H1 (cell line): ENCODE measurements at regions not wholly inside any gene's neighbourhood (a gene's known extent, or its start where the extent isn't known, plus 50 kb on each side); places are given as distances from the start of the nearest gene placed in this dataset.

Source experiments
- CTCF ChIA-PET: fragments of 300-600 bp; sonication (Branson Sonifier 250); formaldehyde crosslinking; loops from one replicate; lab custom pipeline; 2021; ENCODE audit not compliant: partially characterized antibody; lab: Charles Lee
- POLR2A ChIA-PET: fragments of 300-600 bp; sonication (Branson Sonifier 250); formaldehyde crosslinking; loops from one replicate; lab custom pipeline; 2021; ENCODE audit warnings: inconsistent platforms; ENCODE audit not compliant: partially characterized antibody; lab: Charles Lee
- DNase-seq, 2 experiments: peaks; one replicate each; pipeline versions ENCODE4 v3.0.0 to v3.0.0-alpha.2; 2010 to 2022; ENCODE audit warnings: low spot score in 2 of 2, low read depth in 1 of 2, mixed read lengths in 1 of 2
- FAIRE-seq: peaks from 2 replicates; lab custom pipeline; 2011; peaks lifted over from hg19 to GRCh38; lab: Jason Lieb, UNC
- H2AFZ ChIP-seq: 2 replicates; pipeline ENCODE4 v1.8.1; 2012; ENCODE audit warnings: low read length, inconsistent platforms
- H2AK5ac ChIP-seq: 2 replicates; pipeline ENCODE4 v1.6.1; 2013; ENCODE audit warnings: low read depth, low read length
- H2BK120ac ChIP-seq: replicated peaks from 2 replicates; pipeline ENCODE3; 2013; ENCODE audit warnings: low read depth, low read length, inconsistent platforms
- H2BK12ac ChIP-seq: 2 replicates; pipeline ENCODE4 v1.6.1; 2013; ENCODE audit warnings: low read depth, low read length
- H2BK15ac ChIP-seq: 2 replicates; pipeline ENCODE4 v1.6.1; 2013; ENCODE audit warnings: low read length
- H2BK20ac ChIP-seq: 2 replicates; pipeline ENCODE4 v1.6.1; 2013; ENCODE audit warnings: low read length
- H2BK5ac ChIP-seq: 2 replicates; pipeline ENCODE4 v1.6.1; 2013; ENCODE audit warnings: low read depth, low read length
- H3K14ac ChIP-seq: 2 replicates; pipeline ENCODE4 v1.6.1; 2013; ENCODE audit warnings: inconsistent platforms; ENCODE audit not compliant: insufficient read length
- H3K18ac ChIP-seq: 2 replicates; pipeline ENCODE4 v1.6.1; 2013; ENCODE audit warnings: low read length; ENCODE audit errors: extremely low read depth
- H3K23ac ChIP-seq: 2 replicates; pipeline ENCODE4 v1.6.1; 2013; ENCODE audit warnings: inconsistent platforms; ENCODE audit not compliant: insufficient read length
- H3K23me2 ChIP-seq: 2 replicates; pipeline ENCODE4 v1.6.1; 2013; ENCODE audit warnings: low read depth, low read length
- H3K27ac ChIP-seq: 2 replicates; pipeline ENCODE4 v1.6.1; 2011; ENCODE audit warnings: low read depth, low read length, inconsistent platforms
- H3K27me3 ChIP-seq, 4 experiments: replicated peaks in 1 of 4; 1 replicate in 1 of 4; 2 replicates in 3 of 4; pipeline versions ENCODE4 v1.6.1 to v1.8.1; 2011 to 2013; ENCODE audit warnings: low read length in 3 of 4, mild to moderate bottlenecking in 3 of 4, inconsistent platforms in 2 of 4, mixed read lengths in 2 of 4, moderate library complexity in 1 of 4; ENCODE audit not compliant: control insufficient read depth in 3 of 4, insufficient read depth in 3 of 4; ENCODE audit errors: extremely low read depth in 1 of 4
- H3K36me3 ChIP-seq, 4 experiments: 2 replicates each; pipeline versions ENCODE4 v1.6.1 to v1.8.1; 2011 to 2013; ENCODE audit warnings: mild to moderate bottlenecking in 4 of 4, low read length in 3 of 4, moderate library complexity in 2 of 4, control low read depth in 1 of 4, inconsistent platforms in 1 of 4; ENCODE audit not compliant: insufficient read depth in 4 of 4, control insufficient read depth in 2 of 4
- H3K4ac ChIP-seq: replicated peaks from 2 replicates; pipeline ENCODE3; 2013; ENCODE audit warnings: low read length, low read depth, mixed read lengths, inconsistent platforms; ENCODE audit not compliant: insufficient read length
- H3K4me1 ChIP-seq, 4 experiments: replicated peaks in 1 of 4; 1 replicate in 1 of 4; 2 replicates in 3 of 4; pipeline versions ENCODE4 v1.6.1 to v1.8.1; 2011 to 2013; ENCODE audit warnings: low read length in 3 of 4, inconsistent platforms in 2 of 4, mixed read lengths in 1 of 4; ENCODE audit not compliant: insufficient read depth in 4 of 4, control insufficient read depth in 3 of 4
- H3K4me2 ChIP-seq, 2 experiments: 2 replicates each; pipeline versions ENCODE4 v1.6.1 to v1.8.1; 2011 to 2013; ENCODE audit warnings: low read depth in 2 of 2, low read length in 2 of 2, control low read depth in 1 of 2, inconsistent platforms in 1 of 2, mild to moderate bottlenecking in 1 of 2; ENCODE audit not compliant: insufficient read depth in 1 of 2
- H3K4me3 ChIP-seq, 4 experiments: fragments of 200-600, 300-600 bp in 1 of 4; sonication (generic), shearing (Covaris generic), sonication (Bioruptor Twin) in 1 of 4; 2 replicates each; pipeline versions ENCODE4 v1.5.1 to v1.8.1; 2011 to 2016; ENCODE audit warnings: low read length in 4 of 4, low read depth in 3 of 4, control low read depth in 2 of 4, inconsistent platforms in 2 of 4, mild to moderate bottlenecking in 2 of 4, mixed read lengths in 1 of 4, moderate library complexity in 1 of 4; ENCODE audit not compliant: insufficient read depth in 2 of 4; ENCODE audit errors: extremely low read depth in 1 of 4
- H3K56ac ChIP-seq: replicated peaks from 2 replicates; pipeline ENCODE3; 2013; ENCODE audit warnings: low read depth, mild to moderate bottlenecking, mixed read lengths, low read length, inconsistent platforms; ENCODE audit not compliant: insufficient read length
- H3K79me1 ChIP-seq: 2 replicates; pipeline ENCODE4 v1.6.1; 2013; ENCODE audit warnings: low read depth, low read length, control low read depth
- H3K79me2 ChIP-seq, 2 experiments: 2 replicates each; pipeline versions ENCODE4 v1.6.1 to v1.8.1; 2012 to 2013; ENCODE audit warnings: low read length in 2 of 2, mild to moderate bottlenecking in 2 of 2, inconsistent platforms in 1 of 2; ENCODE audit not compliant: insufficient read depth in 2 of 2, control insufficient read depth in 1 of 2
- H3K9ac ChIP-seq, 4 experiments: replicated peaks in 1 of 4; 1 replicate in 1 of 4; 2 replicates in 3 of 4; pipeline versions ENCODE4 v1.6.1 to v1.8.1; 2011 to 2013; ENCODE audit warnings: low read depth in 3 of 4, low read length in 3 of 4, control low read depth in 2 of 4, mild to moderate bottlenecking in 2 of 4, moderate library complexity in 2 of 4, inconsistent platforms in 1 of 4; ENCODE audit errors: extremely low read depth in 1 of 4
- H3K9me3 ChIP-seq, 2 experiments: 2 replicates each; pipeline versions ENCODE4 v1.6.1 to v1.8.1; 2012 to 2013; ENCODE audit warnings: mild to moderate bottlenecking in 2 of 2, moderate library complexity in 2 of 2, control low read depth in 1 of 2, inconsistent platforms in 1 of 2, low read depth in 1 of 2, low read length in 1 of 2, mixed read lengths in 1 of 2; ENCODE audit not compliant: insufficient read depth in 2 of 2
- H4K20me1 ChIP-seq, 2 experiments: replicated peaks in 1 of 2; 2 replicates each; pipeline versions ENCODE3 to v1.8.1; 2011 to 2013; ENCODE audit warnings: inconsistent platforms in 2 of 2, low read length in 2 of 2, mild to moderate bottlenecking in 1 of 2; ENCODE audit not compliant: insufficient read depth in 2 of 2, control insufficient read depth in 1 of 2
- H4K5ac ChIP-seq: 2 replicates; pipeline ENCODE4 v1.6.1; 2013; ENCODE audit warnings: low read length, low read depth, mixed read lengths, inconsistent platforms; ENCODE audit not compliant: insufficient read length
- H4K8ac ChIP-seq: 2 replicates; pipeline ENCODE4 v1.8.0; 2013; ENCODE audit warnings: mild to moderate bottlenecking, moderate library complexity, low read length, inconsistent platforms; ENCODE audit not compliant: insufficient read depth; ENCODE audit errors: extremely low read depth
- H4K91ac ChIP-seq: replicated peaks from 2 replicates; pipeline ENCODE3; 2013; ENCODE audit warnings: low read length, mixed read lengths, inconsistent platforms; ENCODE audit not compliant: insufficient read length
- CBX8 ChIP-seq: fragments of 300-800, 300-1000 bp; sonication (generic); IDR thresholded peaks from 2 replicates; pipeline ENCODE4 v1.7.1; 2016; ENCODE audit warnings: low read depth, low read length, borderline replicate concordance
- HDAC6 ChIP-seq: IDR thresholded peaks from one replicate; pipeline ENCODE4 v1.7.1; 2012; ENCODE audit warnings: low read depth, mild to moderate bottlenecking, inconsistent platforms, low read length, moderate library complexity
- KDM1A ChIP-seq: fragments of 200-600, 300-600 bp; sonication (generic); IDR thresholded peaks from 2 replicates; pipeline ENCODE4 v1.7.1; 2016; ENCODE audit warnings: mild to moderate bottlenecking, low read length, borderline replicate concordance
- NRF1 ChIP-seq: IDR thresholded peaks from 2 replicates; pipeline ENCODE4 v1.6.1; 2011; ENCODE audit warnings: mild to moderate bottlenecking, low read depth, low read length, improper control_type of control experiment
- POU5F1 ChIP-seq: IDR thresholded peaks from 2 replicates; pipeline ENCODE4 v1.6.1; 2011; ENCODE audit warnings: low read depth, mild to moderate bottlenecking, low read length, moderate library complexity
- RBBP5 ChIP-seq: IDR thresholded peaks from 2 replicates; pipeline ENCODE4 v1.7.1; 2012; ENCODE audit warnings: low read depth, mild to moderate bottlenecking, inconsistent platforms, low read length, moderate library complexity, borderline replicate concordance
- RNF2 ChIP-seq: fragments of 200-900, 300-1000 bp; sonication (generic); IDR thresholded peaks from 2 replicates; pipeline ENCODE4 v1.7.1; 2016; ENCODE audit warnings: borderline replicate concordance, low read depth, mild to moderate bottlenecking, antibody characterized with exemption, low read length; ENCODE audit not compliant: poor library complexity, severe bottlenecking; ENCODE audit errors: missing control alignments
- TCF12 ChIP-seq: IDR thresholded peaks from 2 replicates; pipeline ENCODE4 v1.6.1; 2011; ENCODE audit warnings: low read depth, mild to moderate bottlenecking, low read length

- Histone ChIP-seq H2BK15ac (no peak overlapping the region), H4K20me1 (no peaks in the 10 kb centered on the region), H3K14ac (no peak overlapping the region), H2BK120ac (no peak overlapping the region), H2AK5ac (no peak overlapping the region), H3K79me2 (no peaks in the 10 kb centered on the region), H3K4me2 (no peak overlapping the region), H3K4ac (no peak overlapping the region), H2BK5ac (no peak overlapping the region), H3K18ac (no peak overlapping the region), H3K27ac (no peak overlapping the region), H3K23me2 (no peaks in the 10 kb centered on the region), H3K23ac (no peak overlapping the region), H4K91ac (no peak overlapping the region), H4K5ac (no peak overlapping the region), H3K9ac (no peak overlapping the region), H3K4me3 (no peak overlapping the region), H2AFZ (no peak overlapping the region), H3K27me3 (no peaks in the 10 kb centered on the region), H2BK12ac (no peak overlapping the region), H3K36me3 (no peaks in the 10 kb centered on the region), H3K56ac (no peak overlapping the region), H3K4me1 (no peaks in the 10 kb centered on the region), H3K9me3 (no peaks in the 10 kb centered on the region), H3K79me1 (no peaks in the 10 kb centered on the region), H2BK20ac (no peak overlapping the region), H4K8ac (no peak overlapping the region)
- DNase-seq (no peak), FAIRE-seq (no peak)
- CTCF ChIA-PET, result no interaction called here
- TF ChIP-seq POU5F1 (no peak), RNF2 (no peak), CBX8 (no peak), RBBP5 (no peak), TCF12 (no peak), KDM1A (no peak), HDAC6 (no peak), NRF1 (no peak)
- POLR2A ChIA-PET, result no interaction called here
These were observed 132.3 kb upstream of the NETO1 start for GRCh38 chr18:72999971-73000607.
